Thyroid gland (tissue), 4 donors: ENCODE measurements at regions not wholly inside any gene's neighbourhood (a gene's known extent, or its start where the extent isn't known, plus 50 kb on each side); places are given as distances from the start of the nearest gene placed in this dataset.

ENCODE experiments used
- DNase-seq, 2 donors: peaks; one replicate each; pipeline ENCODE4 v3.0.0-alpha.2; 2019
- H3K27ac ChIP-seq, 3 donors: fragments of 200-600 bp; sonication (generic); 1 replicate in 2 of 3; 2 replicates in 1 of 3; pipeline ENCODE4 v1.5.1; 2016 to 2019; ENCODE audit warnings: mild to moderate bottlenecking in 1 of 3, moderate library complexity in 1 of 3
- H3K27me3 ChIP-seq: fragments of 200-600 bp; sonication (generic); one replicate; pipeline ENCODE4 v1.5.1; 2019
- H3K36me3 ChIP-seq, 2 donors: fragments of 200-600 bp; sonication (generic); one replicate each; pipeline ENCODE4 v1.5.1; 2016 to 2019
- H3K4me1 ChIP-seq, 2 donors: fragments of 200-600 bp; sonication (generic); one replicate each; pipeline ENCODE4 v1.5.1; 2017 to 2019
- H3K4me3 ChIP-seq, 3 donors: fragments of 200-600 bp; sonication (generic); replicated peaks in 1 of 3; 1 replicate in 2 of 3; 2 replicates in 1 of 3; pipeline ENCODE4 v1.5.1; 2016; ENCODE audit warnings: mild to moderate bottlenecking in 1 of 3
- H3K9me3 ChIP-seq: fragments of 200-600 bp; sonication (generic); one replicate; pipeline ENCODE4 v1.5.1; 2017
- POLR2A ChIP-seq, 2 donors: fragments of 450-650 bp; IDR thresholded peaks; one replicate each; pipeline ENCODE4 v1.6.1; 2017; ENCODE audit warnings: antibody characterized with exemption in 2 of 2, mild to moderate bottlenecking in 2 of 2, moderate library complexity in 1 of 2
- WGBS, 2 donors: methylation state at CpG; one replicate each; pipeline ENCODE4 v1.1.5; 2017; 5-methylcytosine and 5-hydroxymethylcytosine counted together
- intact Hi-C: fragments of 100-400 bp; cut with DNase I; formaldehyde crosslinking; loops from one replicate; pipeline ENCODE4 v1.15.1; 2023
- TF ChIP-seq, protein P1 (sequence below), 6 experiments: fragments of 200-600 bp in 3 of 6; fragments of 450-650 bp in 3 of 6; sonication (generic) in 3 of 6; IDR thresholded peaks; one replicate each; pipeline ENCODE4 v1.5.1; 2016 to 2019; ENCODE audit warnings: antibody characterized with exemption in 6 of 6, mild to moderate bottlenecking in 2 of 6, inconsistent platforms in 1 of 6, moderate library complexity in 1 of 6

GRCh38 chr5:136492587-136492986, 127.2 kb upstream of the TRPC7 start:
- no peaks in the 10 kb centered on the region for H3K27me3 ChIP-seq
- no peak for DNase-seq
- H3K27ac ChIP-seq, result no peak overlapping the region
- intact Hi-C loops, result no loop called here
- no peaks in the 10 kb centered on the region for H3K9me3 ChIP-seq
- no peaks in the 10 kb centered on the region for H3K4me1 ChIP-seq
- TF ChIP-seq POLR2A (IDR thresholded peaks at IDR 0.05), result no peak
- TF ChIP-seq, protein P1, sequence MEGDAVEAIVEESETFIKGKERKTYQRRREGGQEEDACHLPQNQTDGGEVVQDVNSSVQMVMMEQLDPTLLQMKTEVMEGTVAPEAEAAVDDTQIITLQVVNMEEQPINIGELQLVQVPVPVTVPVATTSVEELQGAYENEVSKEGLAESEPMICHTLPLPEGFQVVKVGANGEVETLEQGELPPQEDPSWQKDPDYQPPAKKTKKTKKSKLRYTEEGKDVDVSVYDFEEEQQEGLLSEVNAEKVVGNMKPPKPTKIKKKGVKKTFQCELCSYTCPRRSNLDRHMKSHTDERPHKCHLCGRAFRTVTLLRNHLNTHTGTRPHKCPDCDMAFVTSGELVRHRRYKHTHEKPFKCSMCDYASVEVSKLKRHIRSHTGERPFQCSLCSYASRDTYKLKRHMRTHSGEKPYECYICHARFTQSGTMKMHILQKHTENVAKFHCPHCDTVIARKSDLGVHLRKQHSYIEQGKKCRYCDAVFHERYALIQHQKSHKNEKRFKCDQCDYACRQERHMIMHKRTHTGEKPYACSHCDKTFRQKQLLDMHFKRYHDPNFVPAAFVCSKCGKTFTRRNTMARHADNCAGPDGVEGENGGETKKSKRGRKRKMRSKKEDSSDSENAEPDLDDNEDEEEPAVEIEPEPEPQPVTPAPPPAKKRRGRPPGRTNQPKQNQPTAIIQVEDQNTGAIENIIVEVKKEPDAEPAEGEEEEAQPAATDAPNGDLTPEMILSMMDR (IDR thresholded peaks at IDR 0.05), result no peak
- H3K4me3 ChIP-seq, result no peak overlapping the region
- H3K36me3 ChIP-seq, result no peaks in the 10 kb centered on the region

DNA sequence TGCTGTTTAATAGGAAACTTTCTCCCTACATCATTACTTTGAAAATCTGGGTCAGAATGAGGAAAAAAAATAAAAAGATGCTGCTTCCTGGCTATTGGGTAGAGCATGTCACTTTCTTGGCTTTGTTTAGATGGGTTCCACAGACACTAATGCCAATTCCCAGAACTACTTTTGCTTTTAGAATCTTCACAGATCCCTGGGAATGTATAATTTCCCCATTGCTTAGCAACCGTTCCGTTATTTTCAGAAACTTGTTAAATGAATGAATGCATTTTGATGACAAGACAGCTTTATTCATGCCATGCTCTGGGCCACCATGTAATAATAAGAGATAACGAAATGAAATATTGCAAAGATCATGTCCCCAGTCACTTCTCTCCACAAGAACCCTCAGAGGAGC, 126.5 kb upstream of the TRPC7 start:
- no peaks in the 10 kb centered on the region for H3K36me3 ChIP-seq
- no peak overlapping the region for H3K4me3 ChIP-seq
- 82 to 87% methylated on average over 3 of the region's 3 CpGs for WGBS, 2 donors
- no peaks in the 10 kb centered on the region for H3K4me1 ChIP-seq
- H3K27me3 ChIP-seq, result no peaks in the 10 kb centered on the region
- H3K9me3 ChIP-seq, result no peaks in the 10 kb centered on the region
- no peak overlapping the region for H3K27ac ChIP-seq
- no peak for DNase-seq
- TF ChIP-seq, protein P1 (IDR thresholded peaks at IDR 0.05), result no peak
- TF ChIP-seq POLR2A (IDR thresholded peaks at IDR 0.05), result no peak
- intact Hi-C loops, result no loop called here

DNA sequence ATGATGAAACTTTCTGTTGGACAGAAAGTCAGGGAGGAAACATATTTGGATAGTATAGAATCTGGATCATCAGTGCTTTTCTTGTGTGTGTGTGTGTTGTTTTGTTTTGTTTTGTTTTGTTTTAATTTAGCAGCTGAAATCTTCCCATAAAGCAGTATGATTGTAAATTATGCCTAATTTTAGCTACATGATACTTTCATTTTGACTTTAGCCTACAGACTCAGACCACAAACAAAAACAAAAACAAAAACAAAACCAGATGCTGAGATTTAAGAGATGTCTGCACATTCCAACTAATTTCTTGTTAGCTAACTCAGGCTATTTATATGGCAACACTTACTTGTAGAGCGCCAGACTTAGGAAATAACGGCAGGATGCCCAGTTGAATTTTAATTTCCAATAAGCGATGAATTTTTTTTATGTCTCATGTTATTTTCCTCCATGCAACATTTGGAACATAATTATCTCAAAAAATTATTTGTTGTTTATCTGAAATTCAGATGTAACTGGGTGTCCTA, 119.5 kb upstream of the TRPC7 start:
- H3K4me3 ChIP-seq, result no peak overlapping the region
- no peaks in the 10 kb centered on the region for H3K27me3 ChIP-seq
- WGBS, 2 donors, result 96 to 98% methylated on average over 3 of the region's 3 CpGs
- H3K36me3 ChIP-seq, result no peaks in the 10 kb centered on the region
- DNase-seq, result no peak
- no peak overlapping the region for H3K27ac ChIP-seq
- no peak for TF ChIP-seq POLR2A (IDR thresholded peaks at IDR 0.05)
- TF ChIP-seq, protein P1 (IDR thresholded peaks at IDR 0.05), result no peak
- H3K4me1 ChIP-seq, result no peaks in the 10 kb centered on the region
- intact Hi-C loops, result no loop called here
- H3K9me3 ChIP-seq, result no peaks in the 10 kb centered on the region

- no peaks in the 10 kb centered on the region for H3K36me3 ChIP-seq
- intact Hi-C loops, result no loop called here
- no peak for TF ChIP-seq POLR2A (IDR thresholded peaks at IDR 0.05)
- TF ChIP-seq, protein P1 (IDR thresholded peaks at IDR 0.05), result no peak
- WGBS, 2 donors, result 62 to 69% methylated on average over 2 of the region's 2 CpGs
- no peaks in the 10 kb centered on the region for H3K4me1 ChIP-seq
- H3K27me3 ChIP-seq, result no peaks in the 10 kb centered on the region
- H3K9me3 ChIP-seq, result no peaks in the 10 kb centered on the region
- H3K4me3 ChIP-seq, result no peak overlapping the region
- DNase-seq, result no peak
- H3K27ac ChIP-seq, result no peak overlapping the region
These were observed 116.9 kb upstream of the TRPC7 start for GRCh38 chr5:136482206-136482605.

DNA sequence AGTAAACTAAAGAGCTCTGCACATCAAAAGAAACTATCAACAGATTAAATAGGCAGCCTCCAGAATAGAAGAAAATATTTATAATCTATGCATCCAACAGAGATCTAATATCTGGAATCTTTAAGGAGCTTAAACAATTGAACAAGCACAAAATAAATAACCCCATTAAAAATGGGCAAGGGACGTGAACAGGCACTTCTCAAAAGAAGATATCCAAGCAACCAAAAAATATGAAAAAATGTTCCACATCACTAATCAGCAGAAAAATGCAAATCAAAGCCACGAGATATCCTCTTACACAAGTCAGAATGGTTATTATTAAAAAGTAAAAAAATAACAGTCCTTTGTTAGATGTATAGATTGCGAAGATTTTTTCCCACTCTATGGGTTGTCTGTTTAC, 109.1 kb upstream of the TRPC7 start:
- intact Hi-C loops, result no loop called here
- Histone ChIP-seq H3K4me3 (no peak overlapping the region), H3K4me1 (no peaks in the 10 kb centered on the region), H3K27ac (no peak overlapping the region), H3K36me3 (no peaks in the 10 kb centered on the region), H3K9me3 (no peaks in the 10 kb centered on the region), H3K27me3 (no peaks in the 10 kb centered on the region)
- TF ChIP-seq, protein P1 (IDR thresholded peaks at IDR 0.05), result no peak
- TF ChIP-seq POLR2A (IDR thresholded peaks at IDR 0.05), result no peak
- DNase-seq, result no peak
- WGBS, 2 donors, result 68 to 76% methylated on average over 3 of the region's 3 CpGs
